ENCODE measurements at regions not wholly inside any gene's neighbourhood (a gene's known extent, or its start where the extent isn't known, plus 50 kb on each side); places are given as distances from the start of the nearest gene placed in this dataset.

DNA sequence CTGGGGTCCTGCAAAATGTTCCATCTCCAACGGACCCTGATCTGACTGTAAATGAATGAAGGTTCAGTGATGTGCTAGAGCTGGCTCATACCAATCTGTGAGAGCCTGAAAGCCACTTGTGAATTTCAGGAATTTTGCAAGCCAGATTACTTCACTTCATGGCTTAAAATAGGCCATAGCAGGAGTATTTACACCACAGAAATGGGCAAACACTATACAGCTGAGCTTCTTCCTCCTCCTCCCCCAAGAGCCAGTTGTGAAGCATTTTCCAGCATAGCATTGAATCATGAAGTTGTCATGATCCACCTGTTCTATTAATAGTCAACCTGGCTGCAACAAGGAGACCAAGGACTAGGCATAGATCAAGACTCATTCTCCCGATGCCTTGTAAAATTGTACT is 141.3 kb upstream of the RASSF8 start:
- no peaks in the 10 kb centered on the region for H3K79me2 ChIP-seq (ENCODE audit: insufficient read depth, low read length)
- H3K9me3 ChIP-seq (ENCODE audit: insufficient read depth, low read depth, low read length) = no peaks in the 10 kb centered on the region
- no peak overlapping the region for H3K4me2 ChIP-seq (ENCODE audit: low read depth, low read length, poor library complexity, severe bottlenecking)
- H3K4me1 ChIP-seq (ENCODE audit: insufficient read depth, low read length, poor library complexity, severe bottlenecking) = peaks cover 14% of the 10 kb centered on the region
- no peaks in the 10 kb centered on the region for H3F3A ChIP-seq (ENCODE audit: low read depth)
- no peak overlapping the region for H3K9ac ChIP-seq (ENCODE audit: low read depth, low read length, poor library complexity, severe bottlenecking)
- H3K36me3 ChIP-seq (ENCODE audit: insufficient read depth, low read length) = no peaks in the 10 kb centered on the region
- no peak overlapping the region for H3K4me3 ChIP-seq (ENCODE audit: low read length, poor library complexity, severe bottlenecking)
- no peaks in the 10 kb centered on the region for H4K20me1 ChIP-seq (ENCODE audit: insufficient read depth, low read length, poor library complexity, severe bottlenecking)
- H2AFZ ChIP-seq (ENCODE audit: low read length) = no peak overlapping the region
- no peaks in the 10 kb centered on the region for H3K9me2 ChIP-seq (replicated peaks; ENCODE audit: low read depth, low read length)
- TF ChIP-seq EZH2phosphoT487 (IDR thresholded peaks at IDR 0.05; ENCODE audit: borderline replicate concordance) = no peak
- TF ChIP-seq, protein P1, sequence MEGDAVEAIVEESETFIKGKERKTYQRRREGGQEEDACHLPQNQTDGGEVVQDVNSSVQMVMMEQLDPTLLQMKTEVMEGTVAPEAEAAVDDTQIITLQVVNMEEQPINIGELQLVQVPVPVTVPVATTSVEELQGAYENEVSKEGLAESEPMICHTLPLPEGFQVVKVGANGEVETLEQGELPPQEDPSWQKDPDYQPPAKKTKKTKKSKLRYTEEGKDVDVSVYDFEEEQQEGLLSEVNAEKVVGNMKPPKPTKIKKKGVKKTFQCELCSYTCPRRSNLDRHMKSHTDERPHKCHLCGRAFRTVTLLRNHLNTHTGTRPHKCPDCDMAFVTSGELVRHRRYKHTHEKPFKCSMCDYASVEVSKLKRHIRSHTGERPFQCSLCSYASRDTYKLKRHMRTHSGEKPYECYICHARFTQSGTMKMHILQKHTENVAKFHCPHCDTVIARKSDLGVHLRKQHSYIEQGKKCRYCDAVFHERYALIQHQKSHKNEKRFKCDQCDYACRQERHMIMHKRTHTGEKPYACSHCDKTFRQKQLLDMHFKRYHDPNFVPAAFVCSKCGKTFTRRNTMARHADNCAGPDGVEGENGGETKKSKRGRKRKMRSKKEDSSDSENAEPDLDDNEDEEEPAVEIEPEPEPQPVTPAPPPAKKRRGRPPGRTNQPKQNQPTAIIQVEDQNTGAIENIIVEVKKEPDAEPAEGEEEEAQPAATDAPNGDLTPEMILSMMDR (conservative IDR thresholded peaks at IDR 0.05; ENCODE audit: low read length) = no peak
- H3K27me3 ChIP-seq (ENCODE audit: insufficient read depth, low read length, poor library complexity, severe bottlenecking) = no peaks in the 10 kb centered on the region

DNA sequence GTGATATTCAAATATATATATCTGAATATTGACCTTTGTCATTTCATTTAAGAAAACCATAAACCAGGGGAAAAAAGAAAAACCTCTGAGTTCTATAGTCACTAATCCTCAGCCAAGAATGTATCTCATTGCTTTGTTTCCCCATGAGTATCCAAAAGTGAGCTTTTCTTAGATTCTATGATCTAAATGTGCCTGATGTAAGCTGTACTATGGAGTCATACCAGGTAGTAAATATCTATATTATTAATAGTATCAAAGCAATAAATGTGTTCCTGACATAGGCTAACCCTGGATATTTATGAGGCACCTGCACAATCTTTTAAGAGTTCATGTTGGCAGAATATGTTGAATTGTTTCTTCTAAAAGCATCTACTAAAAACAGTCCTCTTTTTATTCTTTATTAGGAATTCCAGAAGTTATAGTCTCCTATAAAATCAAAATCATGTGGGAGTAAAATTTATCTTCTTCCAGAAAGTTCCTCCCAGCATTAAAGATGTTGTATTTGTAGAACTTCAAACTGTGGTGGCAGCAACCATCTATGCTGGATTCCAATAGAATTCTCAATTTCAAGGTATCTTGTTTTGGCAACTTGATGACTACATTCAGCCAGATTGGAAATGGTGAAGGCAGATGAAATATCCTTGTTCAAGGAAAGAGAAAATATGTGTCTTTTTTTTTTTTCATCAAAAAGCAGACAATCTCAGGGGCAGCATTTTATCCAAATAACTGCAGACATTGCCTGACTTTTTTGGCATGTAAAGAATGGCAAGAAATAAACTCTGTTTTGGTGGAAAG is 139.7 kb upstream of the RASSF8 start:
- H4K20me1 ChIP-seq (ENCODE audit: insufficient read depth, low read length, poor library complexity, severe bottlenecking) = no peaks in the 10 kb centered on the region
- no peaks in the 10 kb centered on the region for H3K9me2 ChIP-seq (replicated peaks; ENCODE audit: low read depth, low read length)
- H3K4me1 ChIP-seq (ENCODE audit: insufficient read depth, low read length, poor library complexity, severe bottlenecking) = peaks cover 14% of the 10 kb centered on the region
- no peaks in the 10 kb centered on the region for H3F3A ChIP-seq (ENCODE audit: low read depth)
- no peaks in the 10 kb centered on the region for H3K9me3 ChIP-seq (ENCODE audit: insufficient read depth, low read depth, low read length)
- no peaks in the 10 kb centered on the region for H3K36me3 ChIP-seq (ENCODE audit: insufficient read depth, low read length)
- TF ChIP-seq, protein P1 (conservative IDR thresholded peaks at IDR 0.05; ENCODE audit: low read length) = no peak
- TF ChIP-seq EZH2phosphoT487 (IDR thresholded peaks at IDR 0.05; ENCODE audit: borderline replicate concordance) = no peak
- no peak overlapping the region for H3K9ac ChIP-seq (ENCODE audit: low read depth, low read length, poor library complexity, severe bottlenecking)
- no peak overlapping the region for H3K4me3 ChIP-seq (ENCODE audit: low read length, poor library complexity, severe bottlenecking)
- no peaks in the 10 kb centered on the region for H3K79me2 ChIP-seq (ENCODE audit: insufficient read depth, low read length)
- no peak overlapping the region for H2AFZ ChIP-seq (ENCODE audit: low read length)
- H3K27me3 ChIP-seq (ENCODE audit: insufficient read depth, low read length, poor library complexity, severe bottlenecking) = no peaks in the 10 kb centered on the region
- no peak overlapping the region for H3K4me2 ChIP-seq (ENCODE audit: low read depth, low read length, poor library complexity, severe bottlenecking)

DNA sequence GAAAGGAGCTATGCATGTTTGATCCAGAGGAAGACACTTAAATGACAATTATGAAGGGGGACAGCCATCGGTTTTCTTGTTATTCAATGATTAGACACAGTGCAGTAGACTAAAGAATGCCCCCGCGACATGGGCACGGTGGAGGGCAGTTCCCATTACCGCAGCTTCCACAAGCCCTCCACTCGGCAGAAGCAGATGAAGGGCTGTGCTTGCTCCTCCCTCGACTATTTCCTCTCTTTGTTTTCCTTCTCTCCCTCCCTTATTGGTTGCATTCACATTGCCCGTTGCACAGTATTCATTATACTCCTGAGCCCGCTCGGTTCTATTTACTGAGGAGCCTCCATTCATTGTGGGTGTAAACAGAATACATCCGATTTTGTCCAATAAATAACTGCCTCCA is 138.8 kb upstream of the RASSF8 start:
- Histone ChIP-seq H2AFZ (ENCODE audit: low read length) (no peak overlapping the region), H3K9me2 (replicated peaks; ENCODE audit: low read depth, low read length) (no peaks in the 10 kb centered on the region), H4K20me1 (ENCODE audit: insufficient read depth, low read length, poor library complexity, severe bottlenecking) (no peaks in the 10 kb centered on the region), H3K9ac (ENCODE audit: low read depth, low read length, poor library complexity, severe bottlenecking) (no peak overlapping the region), H3F3A (ENCODE audit: low read depth) (no peaks in the 10 kb centered on the region), H3K36me3 (ENCODE audit: insufficient read depth, low read length) (no peaks in the 10 kb centered on the region), H3K4me1 (ENCODE audit: insufficient read depth, low read length, poor library complexity, severe bottlenecking) (peaks cover 14% of the 10 kb centered on the region), H3K27me3 (ENCODE audit: insufficient read depth, low read length, poor library complexity, severe bottlenecking) (no peaks in the 10 kb centered on the region), H3K9me3 (ENCODE audit: insufficient read depth, low read depth, low read length) (no peaks in the 10 kb centered on the region), H3K79me2 (ENCODE audit: insufficient read depth, low read length) (no peaks in the 10 kb centered on the region), H3K4me3 (ENCODE audit: low read length, poor library complexity, severe bottlenecking) (no peak overlapping the region), H3K4me2 (ENCODE audit: low read depth, low read length, poor library complexity, severe bottlenecking) (no peak overlapping the region)
- TF ChIP-seq, protein P1 (conservative IDR thresholded peaks at IDR 0.05; ENCODE audit: low read length) = no peak
- no peak for TF ChIP-seq EZH2phosphoT487 (IDR thresholded peaks at IDR 0.05; ENCODE audit: borderline replicate concordance)

Measured in Loucy (cell line).